GM21360 (cell line): ENCODE measurements at regions not wholly inside any gene's neighbourhood (a gene's known extent, or its start where the extent isn't known, plus 50 kb on each side); places are given as distances from the start of the nearest gene placed in this dataset.
"Not testable (repeated sequence)": the region's sequence is repeated elsewhere in the genome, so short reads cannot be mapped to it uniquely, and the experiment has no call there.

Experiments used
- ATAC-seq: cut with Tn5 transposase; IDR thresholded peaks from one replicate; pipeline ENCODE4 v1.9.1; 2021; ENCODE audit warnings: mild to moderate bottlenecking, moderate library complexity; ENCODE audit not compliant: unreplicated experiment

DNA sequence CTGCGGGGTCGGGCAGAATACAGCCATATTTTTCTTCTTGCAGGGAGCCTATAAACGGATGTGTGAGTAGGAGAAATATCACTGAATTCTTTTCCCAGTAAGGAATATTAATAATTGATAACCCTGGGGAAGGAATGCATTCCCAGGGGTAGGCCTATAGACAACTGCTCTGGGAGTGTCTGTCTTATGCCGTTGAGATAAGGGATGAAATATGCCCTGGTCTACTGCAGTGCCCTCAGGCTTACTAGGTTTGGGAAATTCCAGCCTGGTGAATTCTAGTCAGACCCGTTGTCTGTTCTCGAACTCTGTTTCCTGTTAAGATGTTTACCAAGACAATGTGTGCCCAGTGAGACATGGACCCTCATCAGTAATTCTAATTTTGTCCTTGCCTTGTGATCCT is 1129.3 kb downstream of the ZPLD1 start:
- not testable (repeated sequence) for ATAC-seq

DNA sequence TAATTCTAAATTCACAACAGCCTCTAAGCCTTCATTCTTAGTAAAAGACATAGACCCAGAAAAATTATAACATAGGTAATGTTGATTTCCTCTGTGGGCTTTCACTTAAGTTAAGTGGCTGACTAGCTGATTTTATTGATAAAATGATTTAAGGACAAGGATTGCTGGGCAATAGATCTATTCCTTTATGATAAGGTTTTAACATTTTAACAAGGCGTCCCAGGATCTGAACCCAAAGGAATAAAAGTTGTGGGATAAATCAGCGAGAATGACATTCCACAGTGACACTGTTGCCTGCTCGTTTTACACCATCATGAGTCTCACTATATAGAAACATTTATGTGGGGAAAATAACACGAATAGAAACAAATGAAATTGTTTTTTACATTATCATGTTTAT is 1151.0 kb downstream of the ZPLD1 start:
- no peak for ATAC-seq

DNA sequence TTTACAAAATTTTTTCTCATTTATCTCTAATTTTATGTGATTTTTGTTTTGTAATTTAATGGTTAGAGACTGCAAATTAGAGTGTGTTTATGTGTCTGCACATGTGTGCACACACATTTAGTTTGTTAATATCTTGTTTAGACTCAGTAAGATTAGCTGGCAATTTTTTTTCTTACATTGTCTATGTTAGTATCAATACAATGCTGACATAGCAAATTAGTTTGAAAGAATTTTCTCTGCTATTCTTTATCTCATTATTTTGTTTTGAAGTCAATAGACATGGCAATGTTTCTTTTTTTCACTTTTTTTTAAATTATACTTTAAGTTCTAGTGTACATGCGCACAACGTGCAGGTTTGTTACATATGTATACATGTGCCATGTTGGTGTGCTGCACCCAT is 1155.0 kb downstream of the ZPLD1 start:
- ATAC-seq = no peak

DNA sequence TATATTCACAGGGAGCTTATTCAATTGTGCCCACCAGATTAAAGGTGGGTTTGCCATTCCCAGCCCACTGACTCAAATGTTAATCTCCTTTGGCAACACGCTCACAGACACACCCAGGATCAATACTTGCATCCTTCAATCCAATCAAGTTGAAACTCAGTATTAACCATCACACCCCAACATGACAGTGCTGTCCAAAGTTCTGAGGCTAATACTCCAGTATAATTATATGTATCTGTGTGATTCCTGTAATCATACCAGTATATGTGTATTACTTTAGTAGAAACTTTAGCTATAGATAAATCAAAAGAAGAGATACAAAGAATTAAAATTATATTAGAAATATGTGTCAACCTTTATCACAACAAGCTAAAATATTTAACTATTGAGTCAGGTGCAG is 1166.0 kb downstream of the ZPLD1 start:
- no peak for ATAC-seq

DNA sequence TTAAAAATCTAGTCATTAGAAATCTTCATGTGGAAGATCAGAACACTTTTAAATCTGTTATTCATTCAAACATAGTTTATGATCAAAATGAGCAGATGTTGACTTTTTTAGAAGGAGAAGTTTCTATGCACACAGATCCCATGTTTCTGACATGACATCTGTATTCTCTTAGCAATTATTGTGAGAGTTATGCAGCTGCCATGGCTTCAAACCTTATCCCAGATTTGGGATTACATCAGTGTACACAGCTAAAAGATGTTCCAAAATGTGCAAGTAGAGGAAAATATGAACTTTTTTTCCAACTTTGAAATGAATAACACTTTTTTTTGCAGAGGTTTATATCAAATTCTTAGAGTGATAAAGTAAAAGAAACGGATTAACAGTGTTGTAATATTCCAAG is 1166.9 kb downstream of the ZPLD1 start:
- ATAC-seq = no peak

DNA sequence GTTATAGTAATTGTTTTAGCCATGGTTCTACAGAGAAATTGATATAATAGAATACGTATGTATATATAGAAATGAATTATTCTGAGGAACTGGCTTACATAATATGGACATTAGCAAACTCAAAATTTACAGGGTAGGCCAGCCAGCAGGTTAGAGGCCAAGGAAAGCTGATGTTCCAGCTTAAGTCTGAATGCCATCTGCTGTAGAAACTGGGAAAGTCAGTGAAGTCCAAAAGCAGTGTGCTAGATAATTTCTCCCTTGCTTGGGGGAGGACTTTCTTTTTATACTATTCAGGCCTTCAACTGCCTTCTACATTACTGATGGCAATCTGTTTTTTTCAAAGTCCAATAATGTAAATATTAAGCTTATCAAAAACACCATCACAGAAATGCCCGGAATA is 1174.7 kb downstream of the ZPLD1 start:
- ATAC-seq = no peak

DNA sequence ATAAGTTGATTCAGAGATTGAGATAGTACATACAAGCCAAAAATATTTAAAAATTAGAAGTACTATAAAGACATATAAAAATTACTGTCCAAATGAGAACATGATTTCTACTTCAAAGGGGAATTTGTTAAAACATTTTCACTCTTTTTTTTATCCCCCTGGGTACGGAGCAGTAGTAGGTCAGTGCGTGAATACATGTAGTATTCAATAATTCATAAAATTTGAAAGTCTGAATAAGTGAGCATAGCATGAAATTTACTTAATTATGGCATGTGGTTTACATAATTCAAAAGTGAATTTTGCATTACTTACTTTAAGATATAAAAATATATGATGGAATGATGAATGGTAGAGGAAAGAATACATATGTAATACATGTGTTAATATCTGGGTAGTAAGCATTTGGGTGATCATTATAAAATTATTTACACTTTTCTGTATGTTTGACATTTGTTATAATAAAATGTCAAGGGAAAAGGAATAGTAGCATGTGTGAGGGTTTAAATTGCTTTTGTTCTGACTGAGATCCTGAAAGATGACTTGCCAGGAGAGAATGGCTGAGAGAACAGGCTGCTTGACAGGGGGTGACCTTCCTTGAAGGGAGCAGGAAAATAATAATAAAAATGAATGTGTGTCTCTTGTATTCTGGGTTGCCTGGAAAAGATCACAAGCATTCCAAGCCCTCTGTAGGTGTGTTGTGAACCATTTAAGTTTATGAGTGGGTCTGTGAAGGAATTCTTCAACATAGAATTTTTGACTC is 1178.8 kb downstream of the ZPLD1 start:
- ATAC-seq = no peak

DNA sequence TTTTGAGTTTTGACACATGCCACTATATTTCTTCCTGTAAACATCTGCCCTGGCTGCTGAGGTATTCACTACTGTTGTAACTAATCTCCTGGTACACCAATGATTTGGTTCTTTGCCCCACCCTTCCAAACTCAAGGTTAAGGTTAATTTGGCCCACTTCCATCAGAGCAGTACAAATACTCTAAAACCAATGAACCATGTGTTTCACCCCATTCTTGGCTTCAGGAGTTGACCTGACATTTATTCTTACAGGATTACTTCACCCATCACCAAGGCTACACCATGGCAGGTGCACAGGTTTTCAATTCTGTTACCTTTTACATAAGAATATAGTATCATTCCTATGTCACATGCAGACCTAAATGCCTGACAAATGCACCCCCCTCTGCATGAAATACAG is 1179.9 kb downstream of the ZPLD1 start:
- no peak for ATAC-seq

DNA sequence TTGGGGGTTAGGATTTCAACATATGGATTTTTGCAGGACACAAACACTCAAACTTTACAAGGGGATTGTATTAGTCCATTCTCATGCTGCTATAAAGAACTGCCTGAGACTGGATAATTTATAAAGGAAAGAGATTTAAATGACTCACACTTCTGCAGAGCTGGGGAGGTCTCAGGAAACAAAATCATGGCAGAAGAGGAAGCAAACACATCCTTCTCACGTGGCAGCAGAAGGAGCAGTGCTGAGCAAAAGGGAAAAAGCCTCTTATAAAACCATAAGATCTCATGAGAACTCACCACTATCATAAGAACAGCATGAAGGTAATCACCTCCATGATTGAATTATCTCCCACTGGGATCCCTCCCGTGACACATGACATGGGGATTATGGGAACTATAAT is 1183.1 kb downstream of the ZPLD1 start:
- ATAC-seq = no peak

DNA sequence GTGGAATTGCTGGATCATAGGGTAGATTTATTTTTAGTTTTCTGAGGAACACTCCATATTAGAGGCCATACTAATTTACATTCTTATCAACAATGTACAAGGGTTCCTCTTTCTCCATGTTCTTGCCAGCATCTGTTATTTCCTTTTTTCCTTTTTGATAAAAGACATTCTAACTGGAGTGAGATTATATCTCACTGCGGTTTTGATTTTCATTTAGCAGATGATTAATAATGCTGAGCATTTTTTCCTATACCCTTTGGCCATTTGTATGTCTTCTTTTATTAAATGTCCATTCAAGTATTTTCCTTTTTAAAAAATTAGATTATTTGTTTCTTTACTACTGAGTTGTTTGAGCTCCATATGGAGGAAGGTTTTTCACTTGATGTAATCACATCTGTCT is 1189.5 kb downstream of the ZPLD1 start:
- no peak for ATAC-seq

DNA sequence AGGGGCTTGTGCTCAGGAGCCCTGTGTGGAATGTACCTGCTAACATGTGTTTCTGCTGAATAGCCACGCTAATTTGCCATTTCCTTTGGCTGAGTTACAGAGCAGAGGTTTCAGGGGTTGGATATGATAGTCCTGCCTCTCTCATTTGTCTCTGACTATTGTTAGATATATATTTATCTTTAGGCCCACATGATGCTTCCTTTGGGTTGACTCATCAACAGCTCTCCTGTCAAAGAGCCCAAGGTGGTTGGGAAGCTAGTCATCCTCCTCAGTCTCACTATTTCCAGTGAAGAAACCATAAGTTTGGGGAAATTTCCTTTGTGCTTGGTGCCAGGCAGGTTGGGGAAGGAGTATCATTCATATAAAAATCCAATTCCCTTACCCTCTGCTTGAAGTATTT is 1194.6 kb downstream of the ZPLD1 start:
- ATAC-seq = no peak

DNA sequence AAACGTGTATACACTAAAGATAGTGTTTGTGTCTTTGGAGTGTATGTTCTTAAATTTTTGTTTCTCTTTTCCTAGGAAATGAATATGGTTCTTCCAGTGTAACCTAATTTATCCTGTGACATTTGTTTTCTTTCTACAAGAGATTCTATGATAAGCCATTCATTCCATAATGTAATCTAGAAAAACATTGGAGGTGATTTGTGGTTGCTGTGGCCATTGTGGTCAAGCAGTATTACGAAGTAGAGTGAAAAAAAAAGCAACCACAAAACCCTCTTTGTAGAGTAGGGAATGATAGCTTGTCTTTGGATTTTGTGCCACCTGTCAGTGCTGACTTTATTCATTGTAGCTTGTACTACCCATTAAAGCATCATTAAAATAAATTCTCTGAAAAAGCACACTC is 1209.6 kb downstream of the ZPLD1 start:
- no peak for ATAC-seq

DNA sequence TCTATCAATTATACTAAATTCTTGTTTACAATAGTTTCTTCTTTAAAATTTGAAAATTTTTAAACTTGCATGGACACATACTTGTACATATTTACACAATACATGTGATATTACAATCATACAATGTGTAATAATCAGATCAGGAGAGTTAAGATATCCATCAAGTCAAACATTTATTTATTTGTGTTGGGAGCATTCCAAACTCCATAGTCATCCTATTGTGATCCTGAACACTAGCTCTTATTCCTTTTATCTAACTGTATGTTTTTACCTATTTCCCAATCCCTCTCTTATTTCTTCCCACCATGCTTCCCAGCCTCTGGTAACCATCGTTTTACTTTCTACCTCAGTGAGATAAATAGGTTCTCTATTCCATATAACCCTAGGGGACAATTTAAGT is 1219.2 kb downstream of the ZPLD1 start:
- ATAC-seq = no peak

DNA sequence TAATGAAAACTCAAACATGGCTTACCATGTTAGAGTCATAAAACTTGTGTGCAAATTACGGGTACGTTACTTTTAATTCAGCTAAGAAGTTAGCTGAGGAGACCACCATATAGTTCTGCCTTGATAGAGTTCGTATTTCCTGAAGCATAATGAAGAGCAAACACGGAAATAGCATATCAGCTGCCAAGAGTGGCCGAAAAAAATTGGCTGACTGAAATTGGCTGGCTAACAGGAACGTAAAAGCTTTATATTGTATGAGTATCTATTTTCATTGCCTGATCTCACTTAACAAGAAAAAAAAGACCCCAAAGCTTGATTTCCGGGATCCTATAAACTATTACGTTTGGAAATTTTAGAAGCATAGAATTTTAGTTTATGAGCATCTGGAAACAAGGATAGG is 1222.9 kb downstream of the ZPLD1 start:
- no peak for ATAC-seq

DNA sequence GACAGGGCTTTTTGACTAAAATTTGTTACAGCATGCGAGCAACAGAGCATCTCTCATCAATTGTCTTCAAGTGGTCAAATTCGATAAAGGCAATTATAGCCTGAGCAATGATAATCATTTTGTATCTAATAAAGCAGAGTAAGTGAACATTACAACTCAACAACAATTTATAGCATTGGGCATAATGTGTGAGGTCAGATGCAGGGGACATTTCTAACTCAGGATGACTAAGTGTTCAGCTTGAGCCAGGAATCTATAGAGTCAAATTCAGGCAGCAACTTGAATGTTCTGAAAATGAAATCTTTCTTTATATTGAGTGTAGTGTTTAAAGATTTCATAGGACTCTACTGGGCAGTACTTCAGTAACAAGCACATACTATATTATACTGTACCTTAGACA is 1226.0 kb downstream of the ZPLD1 start:
- ATAC-seq = no peak

DNA sequence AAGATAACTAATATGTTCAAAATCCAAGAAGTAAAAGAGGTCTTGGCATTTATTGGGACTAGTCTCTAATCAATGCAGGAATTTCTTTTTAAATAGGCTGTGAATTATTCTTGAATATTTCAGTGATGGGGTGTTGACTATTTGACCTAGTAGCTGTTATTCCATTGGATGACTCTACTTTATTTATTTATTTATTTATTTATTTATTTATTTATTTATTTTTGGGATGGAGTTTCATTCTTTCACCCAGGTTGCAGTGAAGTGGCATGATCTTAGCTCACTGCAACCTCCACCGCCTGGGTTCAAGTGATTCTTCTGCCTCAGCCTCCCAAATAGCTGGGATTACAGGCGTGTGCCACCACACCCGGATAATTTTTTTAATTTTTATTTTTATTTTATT is 1227.8 kb downstream of the ZPLD1 start:
- no peak for ATAC-seq

DNA sequence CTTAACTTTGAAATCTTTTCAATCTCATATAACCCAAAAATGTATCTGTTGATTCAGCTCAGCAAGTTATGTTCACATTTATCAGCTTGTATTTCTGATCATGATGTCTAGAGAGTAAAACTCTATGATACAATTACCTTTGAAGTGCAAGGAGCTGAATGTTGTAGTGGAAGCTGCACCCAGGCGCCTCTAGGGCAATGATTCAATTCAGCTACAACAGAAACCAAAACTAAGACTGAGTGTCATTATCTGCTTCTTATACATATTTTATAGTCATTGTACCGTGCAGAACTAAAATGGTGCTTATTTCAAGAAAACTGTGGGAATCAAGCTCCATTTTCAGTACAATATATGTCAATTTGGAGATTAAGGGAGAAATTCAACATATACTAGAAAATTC is 1237.5 kb downstream of the ZPLD1 start:
- no peak for ATAC-seq

DNA sequence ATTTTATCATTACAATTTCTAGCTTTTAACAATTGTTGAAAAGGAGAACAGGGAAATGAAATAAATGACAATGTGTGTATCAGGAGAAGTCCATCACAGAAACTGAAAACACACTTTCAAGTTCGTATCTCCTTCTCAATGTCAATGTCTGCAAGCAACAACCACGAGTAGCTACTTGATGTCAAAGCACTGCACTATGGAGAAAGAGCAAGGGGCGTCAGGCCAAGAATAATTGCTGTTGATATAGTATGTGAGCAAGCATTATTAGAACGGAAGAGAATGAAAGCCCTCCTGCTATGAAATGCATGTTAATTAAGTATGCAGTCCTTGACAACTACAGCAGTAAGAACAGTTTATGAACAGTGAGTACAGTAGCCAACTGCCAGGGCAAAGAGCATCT is 1250.1 kb downstream of the ZPLD1 start:
- ATAC-seq = no peak

DNA sequence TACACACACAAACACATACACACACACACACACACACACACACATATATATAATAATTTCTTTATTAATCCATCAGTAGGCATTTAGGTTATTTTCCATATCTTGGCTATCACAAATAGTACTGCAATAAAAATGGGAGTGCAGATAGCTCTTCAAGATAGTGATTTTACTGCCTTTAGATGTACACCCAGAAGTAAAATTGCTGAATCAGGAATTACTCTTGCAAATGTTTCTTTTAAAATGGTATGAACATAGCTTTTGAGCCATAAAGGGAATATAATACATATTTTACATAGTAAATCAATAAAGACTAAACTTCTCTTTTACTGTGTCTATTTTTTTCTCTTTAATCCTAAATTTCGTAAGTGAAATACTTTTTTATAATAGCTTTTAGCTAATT is 1251.1 kb downstream of the ZPLD1 start:
- no peak for ATAC-seq

DNA sequence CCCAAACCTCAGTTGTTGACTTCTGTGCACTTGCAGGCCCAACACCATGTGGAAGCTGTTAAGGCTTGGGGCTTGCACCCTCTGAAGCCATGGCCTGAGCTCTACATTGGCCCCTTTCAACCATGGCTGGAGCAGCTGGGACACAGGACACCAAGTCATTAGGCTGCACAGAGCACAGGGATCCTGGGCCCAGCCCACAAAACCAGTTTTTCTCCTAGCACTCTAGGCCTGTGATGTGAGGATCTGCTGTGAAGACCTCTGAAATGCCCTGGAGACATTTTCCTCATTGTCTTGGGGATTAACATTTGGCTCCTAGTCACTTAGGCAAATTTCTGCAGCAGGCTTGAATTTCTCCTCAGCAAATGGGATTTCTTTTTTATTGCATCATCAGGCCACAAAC is 1255.7 kb downstream of the ZPLD1 start:
- no peak for ATAC-seq

DNA sequence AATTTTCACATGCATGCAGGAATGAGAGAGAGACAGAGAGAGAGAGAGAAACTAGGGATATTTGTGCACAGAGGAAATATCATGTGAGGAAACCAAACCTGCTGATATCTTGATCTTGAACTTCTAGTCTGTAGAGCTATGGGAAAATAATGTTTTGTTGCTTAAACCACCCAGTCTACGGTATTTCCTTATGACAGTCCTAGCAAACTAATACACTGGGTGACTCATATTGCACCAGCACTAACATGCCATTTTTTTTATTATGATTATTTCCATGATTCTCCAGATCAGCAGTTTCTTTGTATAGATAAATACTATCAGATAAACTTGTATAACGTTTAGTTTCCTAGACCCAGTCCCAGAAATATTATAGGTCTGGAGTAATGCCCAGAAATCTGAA is 1259.0 kb downstream of the ZPLD1 start:
- no peak for ATAC-seq

DNA sequence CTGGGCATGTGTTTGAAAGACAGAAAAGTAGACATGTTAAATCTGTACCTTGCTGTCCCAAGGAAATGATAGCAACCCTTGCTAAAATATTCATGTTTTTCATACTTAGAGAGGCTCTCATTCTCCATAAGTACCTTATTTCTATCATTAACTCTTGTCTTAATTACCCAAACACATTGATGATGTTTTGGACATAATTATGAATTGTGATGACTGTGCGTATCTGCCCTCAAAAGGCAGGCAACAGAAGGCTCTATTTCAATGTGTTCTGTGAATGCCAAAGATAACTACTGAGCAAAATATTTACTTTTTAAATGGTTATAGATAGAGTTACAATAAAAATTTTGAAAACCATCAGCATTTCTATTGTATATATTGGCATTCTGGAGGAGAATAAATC is 1263.8 kb downstream of the ZPLD1 start:
- ATAC-seq = no peak

DNA sequence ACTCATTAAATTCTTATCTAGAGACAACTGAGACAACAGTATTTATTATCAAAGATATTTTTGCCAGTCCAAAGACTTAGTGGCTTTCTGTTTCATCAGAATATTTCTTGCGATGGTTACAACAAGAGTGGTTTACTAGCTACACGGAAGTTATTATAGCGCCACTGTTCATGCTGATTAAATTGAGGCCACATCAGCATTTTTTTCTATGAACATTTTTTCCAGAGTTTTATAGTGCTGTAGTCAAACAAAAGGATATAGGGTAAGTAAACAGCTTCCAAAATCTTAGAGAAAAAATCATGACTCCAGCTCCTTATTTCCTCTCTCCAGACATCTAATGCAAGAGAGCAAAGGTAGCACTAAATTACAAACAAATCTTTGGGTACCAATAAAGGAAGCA is 1264.4 kb downstream of the ZPLD1 start:
- ATAC-seq = no peak
